WI38 (cell line): ENCODE measurements at regions not wholly inside any gene's neighbourhood (a gene's known extent, or its start where the extent isn't known, plus 50 kb on each side); places are given as distances from the start of the nearest gene placed in this dataset.

Experiments
- H3K4me3 ChIP-seq: 2 replicates; pipeline ENCODE4 v1.5.1; 2011; ENCODE audit warnings: low read depth, mild to moderate bottlenecking, control low read depth, low read length
- TF ChIP-seq, protein P1 (sequence below): IDR thresholded peaks from 2 replicates; pipeline ENCODE4 v1.5.1; 2012; ENCODE audit warnings: low read depth, mild to moderate bottlenecking, control low read depth, low read length

DNA sequence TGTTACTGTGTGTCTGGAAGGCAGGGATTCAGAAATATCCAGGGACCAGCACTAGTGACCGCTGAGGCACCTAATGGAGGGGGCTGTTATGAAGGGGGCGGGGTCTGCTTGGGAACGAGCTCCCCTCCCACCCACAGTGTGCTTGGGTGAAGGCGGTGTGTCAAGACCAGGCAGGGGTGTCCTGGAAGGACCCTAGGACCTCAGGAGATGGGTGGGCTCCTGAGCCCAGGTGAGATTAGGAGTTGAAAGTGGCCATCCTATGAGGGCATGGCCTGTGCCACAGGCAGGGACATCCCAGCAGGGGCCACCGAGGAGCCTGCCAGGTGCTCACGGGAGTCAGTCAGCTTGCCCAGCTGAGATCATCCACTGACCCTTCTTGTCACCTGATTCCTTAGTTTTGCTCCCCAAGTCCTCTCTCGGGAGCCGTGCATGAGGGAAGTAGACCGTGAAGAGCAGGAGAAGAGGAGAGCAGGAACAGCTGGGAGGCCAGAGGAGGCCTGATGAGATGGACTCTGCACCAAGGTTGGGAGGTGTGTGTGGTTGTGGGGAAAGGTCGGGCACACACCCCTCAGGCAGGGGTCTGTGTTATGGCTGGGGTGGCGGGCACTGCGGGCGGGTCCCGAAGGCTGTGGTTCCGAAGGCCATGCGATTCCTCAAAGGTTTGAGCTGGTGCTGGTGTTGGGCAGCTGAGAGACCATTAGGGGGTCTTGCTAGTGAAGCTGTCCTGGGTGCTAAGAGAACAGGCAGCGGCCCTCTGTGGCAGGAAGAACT, 180.9 kb upstream of the HS6ST1 start:
- TF ChIP-seq, protein P1, sequence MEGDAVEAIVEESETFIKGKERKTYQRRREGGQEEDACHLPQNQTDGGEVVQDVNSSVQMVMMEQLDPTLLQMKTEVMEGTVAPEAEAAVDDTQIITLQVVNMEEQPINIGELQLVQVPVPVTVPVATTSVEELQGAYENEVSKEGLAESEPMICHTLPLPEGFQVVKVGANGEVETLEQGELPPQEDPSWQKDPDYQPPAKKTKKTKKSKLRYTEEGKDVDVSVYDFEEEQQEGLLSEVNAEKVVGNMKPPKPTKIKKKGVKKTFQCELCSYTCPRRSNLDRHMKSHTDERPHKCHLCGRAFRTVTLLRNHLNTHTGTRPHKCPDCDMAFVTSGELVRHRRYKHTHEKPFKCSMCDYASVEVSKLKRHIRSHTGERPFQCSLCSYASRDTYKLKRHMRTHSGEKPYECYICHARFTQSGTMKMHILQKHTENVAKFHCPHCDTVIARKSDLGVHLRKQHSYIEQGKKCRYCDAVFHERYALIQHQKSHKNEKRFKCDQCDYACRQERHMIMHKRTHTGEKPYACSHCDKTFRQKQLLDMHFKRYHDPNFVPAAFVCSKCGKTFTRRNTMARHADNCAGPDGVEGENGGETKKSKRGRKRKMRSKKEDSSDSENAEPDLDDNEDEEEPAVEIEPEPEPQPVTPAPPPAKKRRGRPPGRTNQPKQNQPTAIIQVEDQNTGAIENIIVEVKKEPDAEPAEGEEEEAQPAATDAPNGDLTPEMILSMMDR, result no peak

DNA sequence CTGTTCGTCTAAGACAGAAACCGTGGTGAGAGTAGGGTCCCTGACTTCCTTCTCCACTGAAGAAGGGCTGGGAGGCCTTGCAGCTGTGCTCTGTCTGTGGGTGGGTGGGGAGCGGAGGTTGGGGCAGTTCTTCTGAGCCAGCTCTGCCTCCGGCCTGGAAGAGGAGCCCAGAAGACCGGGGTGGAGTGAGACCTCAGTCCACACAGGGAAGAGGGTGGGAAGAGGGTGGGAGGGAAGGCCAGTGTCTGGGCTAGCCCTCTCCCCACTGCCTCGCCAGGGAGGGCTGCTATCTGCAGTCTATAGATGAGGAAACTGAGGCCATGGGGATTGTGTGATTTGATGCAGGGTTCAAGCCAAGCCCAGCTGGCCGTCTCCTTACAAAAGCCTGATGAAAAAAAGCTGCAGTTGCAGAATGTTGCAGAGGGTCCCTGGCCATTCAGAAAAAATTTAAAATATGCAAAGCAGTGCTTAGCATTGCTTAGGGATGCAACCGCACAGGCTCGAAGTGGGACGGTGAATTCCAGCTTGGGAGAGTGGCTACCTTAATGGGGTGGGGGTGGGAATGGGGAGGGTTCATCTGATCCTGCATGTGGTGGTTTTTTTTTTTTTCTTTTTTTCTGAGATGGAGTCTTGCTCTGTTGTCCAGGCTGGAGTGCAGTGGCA, 181.6 kb upstream of the HS6ST1 start:
- TF ChIP-seq, protein P1, result no peak
- no peak overlapping the region for H3K4me3 ChIP-seq

More for the DNA sequence above, 180.9 kb upstream of the HS6ST1 start:
- no peak overlapping the region for H3K4me3 ChIP-seq

DNA sequence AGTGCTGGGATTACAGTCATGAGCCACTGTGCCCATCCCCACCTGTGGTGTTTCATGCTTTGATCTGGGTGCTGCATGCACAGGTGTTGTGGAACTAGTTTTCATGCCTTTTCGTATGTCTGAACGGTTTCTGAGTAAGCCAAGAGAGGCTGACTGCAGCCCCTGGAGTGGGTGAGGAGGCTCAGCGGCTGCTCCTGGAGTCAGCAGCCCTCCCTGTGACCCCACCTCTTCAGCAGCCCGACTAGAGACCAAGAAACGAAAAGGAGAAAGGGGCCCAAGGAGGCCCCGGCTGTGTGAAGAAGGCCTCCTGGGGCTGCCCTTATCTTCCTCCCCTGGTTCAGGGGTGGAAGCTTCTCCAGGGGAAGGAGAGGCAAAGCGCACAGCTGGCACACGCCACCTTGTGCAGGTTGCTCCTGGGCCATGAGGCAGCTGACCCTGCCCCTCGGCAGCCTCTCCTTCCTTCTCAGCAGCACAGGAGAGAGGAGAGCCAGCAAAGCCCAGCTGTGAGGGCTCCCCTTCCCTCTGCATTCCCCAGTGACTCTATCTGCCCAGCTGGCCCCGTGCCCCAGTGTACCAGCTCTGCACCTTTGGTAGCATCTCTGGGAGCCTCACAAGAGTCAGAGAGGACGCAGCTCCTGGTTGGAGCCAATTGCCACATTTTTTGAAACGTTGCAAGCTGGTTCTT, 182.5 kb upstream of the HS6ST1 start:
- H3K4me3 ChIP-seq, result no peak overlapping the region
- TF ChIP-seq, protein P1, result no peak

- TF ChIP-seq, protein P1, result no peak
Observed at GRCh38 chr2:128501700-128502099, 183.0 kb upstream of the HS6ST1 start.

DNA sequence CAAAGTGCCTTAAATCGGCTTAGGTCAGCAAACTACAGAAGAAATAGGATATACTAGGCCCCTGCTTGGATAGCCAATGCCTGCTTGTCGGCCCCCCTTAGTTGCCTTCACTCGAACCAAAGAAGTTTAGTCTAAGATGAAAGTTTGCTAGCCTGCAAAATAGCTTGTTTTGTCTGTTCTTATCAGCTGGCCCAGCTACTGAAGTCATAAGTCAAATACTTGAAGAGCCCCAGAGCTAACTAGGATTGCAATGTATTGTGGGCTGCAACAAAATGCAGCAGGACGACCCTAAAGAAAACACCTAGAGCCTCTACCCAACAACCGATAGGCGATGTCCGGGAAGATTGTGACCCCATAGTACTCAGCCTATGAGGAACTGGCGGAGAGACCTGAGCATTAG, 183.5 kb upstream of the HS6ST1 start:
- H3K4me3 ChIP-seq, result no peak overlapping the region
- TF ChIP-seq, protein P1, result no peak

More at GRCh38 chr2:128501700-128502099, 183.0 kb upstream of the HS6ST1 start:
- H3K4me3 ChIP-seq, result no peak overlapping the region

GRCh38 chr2:128502638-128503246, 184.1 kb upstream of the HS6ST1 start:
- TF ChIP-seq, protein P1, result no peak
- H3K4me3 ChIP-seq, result no peak overlapping the region
